GM18517 (cell line): ENCODE measurements at regions not wholly inside any gene's neighbourhood (a gene's known extent, or its start where the extent isn't known, plus 50 kb on each side); places are given as distances from the start of the nearest gene placed in this dataset.
"Not testable (repeated sequence)": the region's sequence is repeated elsewhere in the genome, so short reads cannot be mapped to it uniquely, and the experiment has no call there.

Source experiments
- ATAC-seq: cut with Tn5 transposase; IDR thresholded peaks from one replicate; pipeline ENCODE4 v1.9.1; 2021; ENCODE audit warnings: mild to moderate bottlenecking, moderate library complexity; ENCODE audit not compliant: unreplicated experiment

DNA sequence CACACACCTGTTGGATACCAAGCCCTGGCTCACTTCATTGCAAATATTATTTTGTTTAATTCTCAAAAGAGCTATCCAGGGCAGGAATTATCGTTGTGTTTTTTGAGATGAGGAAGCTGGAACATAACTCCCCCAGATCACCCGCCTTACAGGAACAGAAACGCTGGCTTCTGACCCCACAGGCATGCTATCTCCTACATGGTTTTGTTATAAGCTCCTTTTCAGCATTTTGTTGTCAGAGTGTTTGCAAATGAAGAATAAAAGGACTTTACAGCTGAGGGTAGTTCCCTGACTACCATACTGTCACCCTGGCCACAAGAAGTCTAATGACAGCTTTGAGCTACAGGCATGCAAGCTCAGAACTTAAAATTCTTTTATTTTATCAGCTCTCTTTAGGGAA lies 62.0 kb upstream of the MRPS9 start:
- no peak for ATAC-seq

DNA sequence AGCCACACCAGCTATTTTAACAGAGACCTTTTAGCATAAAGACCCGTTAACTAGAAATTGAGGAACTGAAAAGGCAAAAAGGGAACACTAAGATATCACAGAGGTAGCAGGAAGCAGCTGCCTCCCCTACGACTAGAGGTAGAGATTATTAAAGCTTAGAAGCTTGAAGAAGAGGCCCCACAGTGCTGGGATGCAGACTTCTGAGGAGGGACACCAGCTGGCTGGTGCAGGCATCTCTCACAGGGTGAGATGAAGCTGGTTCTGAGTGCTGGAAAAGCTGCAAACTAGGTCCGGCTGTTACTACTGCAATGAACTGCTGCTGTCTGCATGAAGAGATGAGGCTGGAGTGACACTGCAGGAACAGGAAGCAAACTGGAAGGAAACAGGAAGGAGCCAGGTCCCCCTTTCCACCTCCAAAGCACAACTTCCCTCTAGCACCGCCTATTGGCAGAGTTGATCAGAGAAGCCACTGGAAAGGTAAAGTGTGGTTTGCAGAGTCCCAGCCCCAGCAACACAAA lies 61.2 kb upstream of the MRPS9 start:
- peak; percentile 97 for ATAC-seq

DNA sequence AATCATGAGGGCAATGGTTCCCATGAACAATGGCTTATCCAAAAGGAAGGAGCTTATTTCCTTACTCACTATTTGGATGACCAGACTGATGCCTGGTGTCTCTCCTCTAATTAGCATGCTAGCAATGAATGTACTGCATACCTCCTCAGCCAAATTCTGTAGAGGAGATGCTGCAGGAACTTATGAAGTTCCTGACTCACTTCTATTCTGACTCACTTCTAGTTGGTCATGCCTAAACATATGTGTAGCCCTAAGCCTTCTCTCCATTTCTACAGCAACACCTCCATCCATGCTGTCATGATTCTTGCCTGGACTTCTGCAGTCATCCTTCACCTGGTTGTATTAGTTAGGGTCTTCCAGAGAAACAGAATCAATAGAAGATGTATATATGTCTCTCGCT lies 59.9 kb upstream of the MRPS9 start:
- ATAC-seq: no peak

DNA sequence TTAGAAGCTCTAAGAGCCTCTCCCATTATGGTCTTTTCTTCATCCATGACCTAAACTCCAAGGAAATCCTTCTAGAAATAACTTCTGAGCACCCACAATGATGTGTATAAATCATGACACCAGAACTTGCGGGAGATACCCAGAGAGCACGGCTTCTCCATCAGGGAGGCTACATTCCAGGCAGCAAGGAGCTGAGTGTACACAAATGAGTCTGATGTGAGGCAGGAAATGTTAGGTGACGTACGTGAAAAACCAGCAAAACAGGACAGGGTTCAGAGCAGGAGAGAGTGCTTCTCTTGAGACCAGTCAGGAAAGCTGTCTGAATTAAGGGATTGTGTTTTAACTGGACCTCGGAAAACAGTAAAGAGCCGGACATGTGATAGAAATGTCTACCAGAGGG lies 58.1 kb upstream of the MRPS9 start:
- ATAC-seq: not testable (repeated sequence)

DNA sequence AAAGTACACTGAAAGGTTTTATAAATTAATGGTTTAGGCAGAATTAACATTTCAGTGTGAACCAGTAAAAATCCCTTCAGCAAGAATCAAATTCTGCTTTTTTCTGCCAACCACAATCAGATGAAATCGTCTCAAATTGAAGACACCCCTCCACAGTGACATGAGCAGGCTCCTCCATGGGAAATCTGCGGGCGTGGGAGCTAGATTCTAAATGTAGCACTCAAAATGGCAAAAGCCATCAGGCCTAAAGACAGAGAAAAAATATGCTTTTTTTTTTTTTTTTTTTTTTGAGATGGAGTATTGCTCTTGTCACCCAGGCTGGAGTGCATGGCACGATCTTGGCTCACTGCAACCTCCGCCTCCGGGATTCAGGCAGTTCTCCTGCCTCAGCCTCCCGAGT lies 55.8 kb upstream of the MRPS9 start:
- ATAC-seq: no peak
